SH-SY5Y (cell line): ENCODE measurements at regions not wholly inside any gene's neighbourhood (a gene's known extent, or its start where the extent isn't known, plus 50 kb on each side); places are given as distances from the start of the nearest gene placed in this dataset.

Experiments
- GATA2 ChIP-seq: IDR thresholded peaks from 2 replicates; pipeline ENCODE4 v1.6.1; 2011; ENCODE audit warnings: mild to moderate bottlenecking, low read depth, low read length
- GATA3 ChIP-seq: IDR thresholded peaks from 2 replicates; pipeline ENCODE4 v1.6.1; 2011; ENCODE audit warnings: low read depth, mild to moderate bottlenecking, low read length, moderate library complexity

GRCh38 chr2:144014103-144014502 lies 505.8 kb downstream of the ZEB2 start:
- TF ChIP-seq GATA3 (no peak), GATA2 (no peak)
